Body of pancreas (tissue), 4 donors: ENCODE measurements at regions not wholly inside any gene's neighbourhood (a gene's known extent, or its start where the extent isn't known, plus 50 kb on each side); places are given as distances from the start of the nearest gene placed in this dataset.

Source experiments
- CTCF ChIP-seq, 7 experiments: fragments of 450-650 bp in 4 of 7; fragments of 200-600 bp in 3 of 7; sonication (generic) in 3 of 7; IDR thresholded peaks; one replicate each; pipeline ENCODE4 v1.5.1; 2016 to 2019; ENCODE audit warnings: antibody characterized with exemption in 7 of 7
- POLR2A ChIP-seq, 3 donors: fragments of 450-650 bp; IDR thresholded peaks; one replicate each; pipeline ENCODE4 v1.6.1; 2016; ENCODE audit warnings: antibody characterized with exemption in 3 of 3, mild to moderate bottlenecking in 2 of 3

DNA sequence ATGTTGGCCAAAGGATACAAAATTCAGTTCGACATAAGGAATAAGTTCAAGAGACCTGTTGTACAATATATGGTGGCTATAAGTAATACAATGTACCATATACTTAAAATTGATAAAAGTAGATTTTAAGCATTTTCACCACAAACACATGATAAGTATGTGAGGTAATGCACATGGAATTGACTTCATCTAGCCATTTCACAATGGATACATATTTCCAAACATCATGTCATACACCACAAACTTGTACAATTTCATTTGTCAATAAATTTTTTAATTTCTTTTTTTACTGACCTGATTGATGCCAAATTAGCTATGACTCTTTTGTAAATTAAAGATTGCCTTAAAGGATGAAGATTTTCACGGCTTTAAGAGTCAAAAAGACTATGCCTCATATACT lies 103.1 kb upstream of the VCX2 start:
- no peak for TF ChIP-seq CTCF (IDR thresholded peaks at IDR 0.05)
- no peak for TF ChIP-seq POLR2A (IDR thresholded peaks at IDR 0.05)
